ENCODE measurements at regions not wholly inside any gene's neighbourhood (a gene's known extent, or its start where the extent isn't known, plus 50 kb on each side); places are given as distances from the start of the nearest gene placed in this dataset.
"Not testable (repeated sequence)": the region's sequence is repeated elsewhere in the genome, so short reads cannot be mapped to it uniquely, and the experiment has no call there.

GRCh38 chr15:98286831-98287230 lies 326.3 kb downstream of the ARRDC4 start:
- no peaks in the 10 kb centered on the region for H3K9me3 Mint-ChIP-seq
- H3K27me3 Mint-ChIP-seq: peaks cover 19% of the 10 kb centered on the region
- no peaks in the 10 kb centered on the region for H3K36me3 Mint-ChIP-seq
- no peaks in the 10 kb centered on the region for H3K4me1 Mint-ChIP-seq
- H3K4me3 Mint-ChIP-seq: no peak overlapping the region
- H3K27ac Mint-ChIP-seq: no peak overlapping the region

- Mint-ChIP-seq H3K27me3 (peaks cover 19% of the 10 kb centered on the region), H3K9me3 (no peaks in the 10 kb centered on the region), H3K4me1 (no peaks in the 10 kb centered on the region), H3K27ac (no peak overlapping the region), H3K36me3 (no peaks in the 10 kb centered on the region), H3K4me3 (no peak overlapping the region)
Observed at GRCh38 chr15:98288091-98288590, 327.6 kb downstream of the ARRDC4 start.

GRCh38 chr15:98289747-98290146 lies 329.2 kb downstream of the ARRDC4 start:
- Mint-ChIP-seq H3K27me3 (peaks cover 24% of the 10 kb centered on the region), H3K4me3 (no peak overlapping the region), H3K9me3 (no peaks in the 10 kb centered on the region), H3K4me1 (no peaks in the 10 kb centered on the region), H3K27ac (no peak overlapping the region), H3K36me3 (no peaks in the 10 kb centered on the region)

GRCh38 chr15:98292442-98293240 lies 332.1 kb downstream of the ARRDC4 start:
- Mint-ChIP-seq H3K4me3 (no peak overlapping the region), H3K4me1 (no peaks in the 10 kb centered on the region), H3K36me3 (no peaks in the 10 kb centered on the region), H3K9me3 (no peaks in the 10 kb centered on the region), H3K27ac (no peak overlapping the region), H3K27me3 (peaks cover 23% of the 10 kb centered on the region)

GRCh38 chr15:98294126-98294525 lies 333.6 kb downstream of the ARRDC4 start:
- H3K36me3 Mint-ChIP-seq: no peaks in the 10 kb centered on the region
- no peaks in the 10 kb centered on the region for H3K9me3 Mint-ChIP-seq
- H3K27me3 Mint-ChIP-seq: peaks cover 23% of the 10 kb centered on the region
- H3K4me3 Mint-ChIP-seq: no peak overlapping the region
- no peaks in the 10 kb centered on the region for H3K4me1 Mint-ChIP-seq
- no peak overlapping the region for H3K27ac Mint-ChIP-seq

GRCh38 chr15:98295101-98295759 lies 334.7 kb downstream of the ARRDC4 start:
- H3K27me3 Mint-ChIP-seq: peaks cover 20% of the 10 kb centered on the region
- H3K27ac Mint-ChIP-seq, H3K36me3 Mint-ChIP-seq, H3K4me3 Mint-ChIP-seq, H3K9me3 Mint-ChIP-seq, H3K4me1 Mint-ChIP-seq: not testable (repeated sequence)

- Mint-ChIP-seq H3K27me3 (peaks cover 16% of the 10 kb centered on the region), H3K27ac (no peak overlapping the region), H3K9me3 (no peaks in the 10 kb centered on the region), H3K36me3 (no peaks in the 10 kb centered on the region), H3K4me1 (no peaks in the 10 kb centered on the region), H3K4me3 (no peak overlapping the region)
Observed at GRCh38 chr15:98296653-98297052, 336.1 kb downstream of the ARRDC4 start.

GRCh38 chr15:98304371-98304770 lies 343.9 kb downstream of the ARRDC4 start:
- Mint-ChIP-seq H3K4me3 (no peak overlapping the region), H3K36me3 (no peaks in the 10 kb centered on the region), H3K9me3 (no peaks in the 10 kb centered on the region), H3K27me3 (peaks cover 10% of the 10 kb centered on the region), H3K4me1 (no peaks in the 10 kb centered on the region), H3K27ac (no peak overlapping the region)

GRCh38 chr15:98308117-98308516 lies 340.2 kb upstream of the IGF1R start:
- peaks cover 12% of the 10 kb centered on the region for H3K27me3 Mint-ChIP-seq
- no peak overlapping the region for H3K27ac Mint-ChIP-seq
- no peak overlapping the region for H3K4me3 Mint-ChIP-seq
- H3K4me1 Mint-ChIP-seq: no peaks in the 10 kb centered on the region
- no peaks in the 10 kb centered on the region for H3K36me3 Mint-ChIP-seq
- no peaks in the 10 kb centered on the region for H3K9me3 Mint-ChIP-seq

GRCh38 chr15:98311566-98312188 lies 336.7 kb upstream of the IGF1R start:
- Mint-ChIP-seq H3K36me3 (no peaks in the 10 kb centered on the region), H3K4me3 (no peak overlapping the region), H3K4me1 (no peaks in the 10 kb centered on the region), H3K9me3 (no peaks in the 10 kb centered on the region), H3K27me3 (peaks cover 13% of the 10 kb centered on the region), H3K27ac (no peak overlapping the region)

GRCh38 chr15:98312913-98313312 lies 335.4 kb upstream of the IGF1R start:
- H3K9me3 Mint-ChIP-seq: no peaks in the 10 kb centered on the region
- H3K4me1 Mint-ChIP-seq: no peaks in the 10 kb centered on the region
- peaks cover 13% of the 10 kb centered on the region for H3K27me3 Mint-ChIP-seq
- H3K4me3 Mint-ChIP-seq: no peak overlapping the region
- no peak overlapping the region for H3K27ac Mint-ChIP-seq
- no peaks in the 10 kb centered on the region for H3K36me3 Mint-ChIP-seq

- no peaks in the 10 kb centered on the region for H3K36me3 Mint-ChIP-seq
- H3K4me3 Mint-ChIP-seq: no peak overlapping the region
- H3K27ac Mint-ChIP-seq: no peak overlapping the region
- peaks cover 6% of the 10 kb centered on the region for H3K27me3 Mint-ChIP-seq
- H3K4me1 Mint-ChIP-seq: no peaks in the 10 kb centered on the region
- peaks cover 4% of the 10 kb centered on the region for H3K9me3 Mint-ChIP-seq
Observed at GRCh38 chr15:98315971-98316370, 332.4 kb upstream of the IGF1R start.

GRCh38 chr15:98321896-98322295 lies 326.4 kb upstream of the IGF1R start:
- no peaks in the 10 kb centered on the region for H3K4me1 Mint-ChIP-seq

GRCh38 chr15:98322581-98322980 lies 325.8 kb upstream of the IGF1R start:
- Mint-ChIP-seq H3K4me1 (no peaks in the 10 kb centered on the region), H3K9me3 (peaks cover 7% of the 10 kb centered on the region), H3K36me3 (no peaks in the 10 kb centered on the region), H3K27me3 (peaks cover 4% of the 10 kb centered on the region), H3K27ac (no peak overlapping the region), H3K4me3 (no peak overlapping the region)

More at GRCh38 chr15:98321896-98322295, 326.4 kb upstream of the IGF1R start:
- Mint-ChIP-seq H3K36me3 (no peaks in the 10 kb centered on the region), H3K27ac (no peak overlapping the region), H3K4me3 (no peak overlapping the region), H3K27me3 (peaks cover 4% of the 10 kb centered on the region), H3K9me3 (peaks cover 7% of the 10 kb centered on the region)

- peaks cover 4% of the 10 kb centered on the region for H3K27me3 Mint-ChIP-seq
- no peaks in the 10 kb centered on the region for H3K36me3 Mint-ChIP-seq
- no peaks in the 10 kb centered on the region for H3K4me1 Mint-ChIP-seq
- peaks cover 3% of the 10 kb centered on the region for H3K9me3 Mint-ChIP-seq
- H3K27ac Mint-ChIP-seq: no peak overlapping the region
- H3K4me3 Mint-ChIP-seq: no peak overlapping the region
Observed at GRCh38 chr15:98324341-98324970, 323.9 kb upstream of the IGF1R start.
